HG03354 (cell line): ENCODE measurements at regions not wholly inside any gene's neighbourhood (a gene's known extent, or its start where the extent isn't known, plus 50 kb on each side); places are given as distances from the start of the nearest gene placed in this dataset.

Experiments used
- ATAC-seq: cut with Tn5 transposase; IDR thresholded peaks from one replicate; pipeline ENCODE4 v1.9.1; 2021; ENCODE audit warnings: mild to moderate bottlenecking; ENCODE audit not compliant: unreplicated experiment, poor library complexity, severe bottlenecking

DNA sequence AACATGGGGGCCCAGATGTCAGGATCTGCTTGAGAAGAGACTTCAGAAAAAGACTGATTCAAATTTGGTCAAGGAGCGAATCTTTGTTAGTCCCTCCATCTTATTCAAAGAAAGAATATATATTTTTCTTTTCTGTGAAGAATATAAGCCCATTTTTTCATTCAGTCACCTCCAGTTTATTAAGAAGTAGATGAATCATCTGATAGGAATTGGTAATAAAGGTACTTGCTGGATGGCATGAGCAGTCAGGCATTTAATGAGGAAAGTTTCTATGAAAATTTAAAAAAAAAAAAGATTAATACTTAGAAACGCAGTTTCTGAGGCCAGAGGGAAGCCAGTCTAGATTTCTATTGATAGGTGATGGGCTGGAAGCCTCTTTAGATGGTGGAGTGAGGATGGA is 373.1 kb upstream of the SMC2 start:
- no peak for ATAC-seq

DNA sequence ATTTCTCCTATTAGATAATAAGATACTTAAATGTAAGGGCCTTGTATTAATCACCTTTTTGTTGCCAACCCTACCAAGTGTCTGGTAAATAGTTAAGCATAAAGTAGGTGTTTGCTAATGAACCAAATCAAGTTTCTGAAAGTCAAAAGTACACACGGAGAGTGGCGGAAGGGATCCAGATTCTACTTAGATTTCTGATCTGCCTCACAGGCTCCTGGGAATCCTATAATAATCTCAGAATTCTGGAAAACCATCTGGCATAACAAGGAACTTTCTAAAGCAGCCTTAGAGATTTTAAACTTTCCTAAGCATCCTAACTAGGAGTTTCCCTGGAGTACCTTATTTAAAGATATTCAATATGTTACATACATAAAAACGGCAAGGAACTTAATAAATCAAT is 363.2 kb upstream of the SMC2 start:
- no peak for ATAC-seq

DNA sequence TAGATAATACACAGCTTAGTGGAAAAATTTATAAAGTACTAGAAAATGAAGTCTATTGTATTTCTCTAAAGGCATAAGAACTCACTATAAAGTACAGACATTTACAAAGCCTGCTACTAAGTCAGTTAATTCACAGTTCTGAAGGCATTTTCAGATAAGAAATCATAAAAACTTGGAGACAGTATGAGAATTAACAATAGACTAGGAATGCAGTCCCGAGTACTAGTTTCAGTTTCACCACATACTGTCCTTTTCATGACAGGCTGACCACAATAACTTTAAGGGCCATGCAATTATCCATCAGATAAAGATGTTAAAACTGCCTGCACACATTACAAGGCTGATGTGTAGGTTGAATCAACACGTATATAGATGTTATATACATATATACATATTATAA is 362.6 kb upstream of the SMC2 start:
- ATAC-seq, result no peak

DNA sequence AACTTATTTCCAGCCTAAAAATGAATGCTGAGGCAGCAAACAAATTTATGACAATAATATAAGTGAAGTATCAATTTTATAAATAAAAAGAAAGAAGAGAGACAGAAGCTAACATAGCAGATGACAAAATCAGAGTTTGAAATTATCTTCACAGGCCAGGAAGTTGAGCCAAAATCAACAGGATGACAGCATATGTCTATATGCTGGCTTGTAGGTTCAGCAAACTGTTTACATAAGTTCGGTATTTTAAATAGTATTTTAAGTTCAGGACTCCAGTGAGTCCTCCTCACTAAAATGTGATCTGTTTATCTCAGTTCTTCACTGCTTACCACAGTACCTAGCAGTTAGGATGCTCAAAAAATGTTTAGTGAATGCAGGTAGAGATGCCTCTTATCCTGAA is 359.6 kb upstream of the SMC2 start:
- no peak for ATAC-seq

DNA sequence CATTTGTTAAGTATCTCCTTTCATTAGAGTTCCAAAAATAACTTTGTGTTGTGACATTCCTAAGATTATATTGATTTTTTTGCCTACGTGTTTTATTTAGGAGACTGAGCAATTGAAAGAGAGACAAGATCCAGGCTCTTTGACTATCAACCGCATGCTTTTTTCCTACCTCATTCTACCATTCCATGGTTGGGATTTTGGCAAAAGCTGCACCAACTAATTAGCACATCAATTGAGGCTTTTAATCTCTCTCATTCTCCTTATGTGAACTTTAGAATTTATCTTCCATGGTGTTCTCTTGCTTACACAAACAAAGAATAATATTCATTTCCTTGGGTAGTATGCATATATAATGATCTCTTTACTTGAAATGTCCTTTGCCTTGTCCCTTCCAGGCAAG is 338.7 kb upstream of the SMC2 start:
- ATAC-seq, result no peak

DNA sequence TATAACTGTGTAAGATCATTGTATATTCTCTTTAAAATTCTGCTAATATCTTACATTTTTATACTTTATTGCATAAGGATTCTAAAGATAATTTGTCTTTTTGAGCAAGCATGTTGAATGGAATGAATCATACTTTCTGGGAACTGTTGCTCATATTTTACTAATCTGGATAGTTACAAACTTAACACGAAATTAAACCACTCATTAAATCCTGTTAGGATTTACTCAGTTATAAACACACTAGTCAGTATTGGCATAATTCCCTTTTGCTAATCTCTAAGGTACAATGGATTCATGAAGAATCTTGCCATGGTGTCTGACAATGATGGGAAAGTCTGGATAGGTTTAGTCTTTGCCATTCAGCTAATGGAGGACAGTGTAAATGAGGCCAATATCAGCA is 338.1 kb upstream of the SMC2 start:
- ATAC-seq, result no peak

DNA sequence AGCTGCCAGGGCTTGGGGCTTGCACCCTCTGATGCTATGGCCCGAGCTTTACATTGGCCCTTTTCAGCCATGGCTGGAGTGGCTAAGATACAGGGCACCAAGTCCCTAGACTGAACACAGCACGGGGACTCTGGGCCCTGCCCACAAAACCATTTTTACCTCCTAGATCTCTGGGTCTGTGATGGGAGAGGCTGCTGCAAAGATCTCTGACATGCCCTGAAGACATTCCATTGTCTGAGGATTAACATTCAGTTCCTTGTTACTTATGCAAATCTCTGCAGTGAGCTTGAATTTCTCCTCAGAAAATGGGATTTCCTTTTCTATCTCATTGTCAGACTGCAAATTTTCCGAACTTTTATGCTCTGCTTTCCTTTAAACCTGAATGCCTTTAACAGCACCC is 337.0 kb upstream of the SMC2 start:
- no peak for ATAC-seq

DNA sequence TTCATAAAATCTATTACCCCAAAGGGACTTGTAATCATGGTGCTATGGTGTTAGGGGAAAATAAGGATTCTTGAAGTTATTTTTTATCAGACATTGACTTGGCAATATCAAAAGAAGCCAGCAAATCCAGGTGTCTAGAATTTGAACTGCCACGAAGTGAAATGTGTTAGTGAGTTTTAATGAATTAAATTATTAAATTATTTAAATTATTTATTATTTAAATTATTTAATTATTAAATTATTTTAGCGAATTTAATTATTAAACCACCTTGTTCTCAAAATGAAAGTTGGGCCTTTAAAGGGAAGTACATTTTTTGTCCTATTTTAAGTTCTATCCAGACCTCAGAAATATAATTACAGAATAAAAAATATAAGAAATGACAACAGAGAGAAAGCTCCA is 332.6 kb upstream of the SMC2 start:
- ATAC-seq, result no peak

DNA sequence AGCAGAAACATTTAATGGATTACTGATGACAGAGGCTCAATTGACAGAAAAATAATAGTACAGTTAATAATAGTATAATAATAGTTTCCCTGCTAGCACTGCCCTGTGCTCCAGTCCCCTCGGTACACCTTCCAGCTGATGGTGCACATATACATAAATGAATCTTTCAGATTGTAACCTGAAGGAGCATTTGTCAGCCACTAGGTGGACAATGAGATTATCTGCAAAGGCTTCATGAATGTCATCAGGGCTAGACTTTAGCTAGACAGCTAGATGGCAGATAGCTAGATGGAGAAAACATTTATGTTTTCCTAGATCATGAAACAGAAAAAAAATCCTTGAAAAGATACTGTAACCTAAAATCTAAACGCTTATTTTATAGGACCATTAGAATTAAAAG is 304.4 kb upstream of the SMC2 start:
- ATAC-seq, result peak; percentile 97

DNA sequence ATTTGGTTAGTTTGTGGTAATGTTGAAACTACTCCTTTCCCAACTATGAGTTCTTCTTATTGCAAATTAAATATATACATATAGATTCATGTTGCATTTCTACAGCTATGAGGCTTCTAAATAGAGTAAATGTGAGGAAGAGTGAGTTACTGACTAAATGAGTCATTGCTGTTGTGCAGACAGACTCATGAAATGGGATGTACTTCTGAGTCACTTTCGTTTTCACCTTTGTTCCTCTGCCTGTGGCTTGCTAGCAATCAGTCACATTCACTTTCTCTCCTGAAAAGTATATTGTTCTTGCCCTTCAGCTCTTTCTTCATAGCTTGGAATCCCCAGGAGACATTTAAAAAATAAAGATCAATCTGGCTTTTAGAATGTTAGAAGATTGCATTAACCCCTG is 295.5 kb upstream of the SMC2 start:
- ATAC-seq, result peak; percentile 100

DNA sequence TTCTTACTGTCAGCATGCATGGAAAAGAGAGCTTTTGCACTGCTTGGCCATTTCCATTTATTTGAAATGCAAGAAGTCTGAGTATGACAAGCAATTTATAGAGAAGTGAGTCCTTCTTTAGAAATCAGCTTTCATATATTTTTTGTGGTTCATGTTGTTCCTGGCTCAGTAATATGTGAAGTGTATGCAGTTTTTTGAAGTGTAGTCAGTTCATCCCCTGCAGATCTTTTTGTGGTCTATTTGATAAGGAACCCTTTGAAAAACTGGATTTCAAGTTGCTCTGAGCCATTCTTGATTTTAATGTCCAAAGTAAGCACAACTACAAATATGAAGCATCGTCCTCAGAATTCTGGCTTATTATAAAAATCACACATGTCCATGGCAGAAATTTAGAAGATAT is 294.1 kb upstream of the SMC2 start:
- no peak for ATAC-seq

DNA sequence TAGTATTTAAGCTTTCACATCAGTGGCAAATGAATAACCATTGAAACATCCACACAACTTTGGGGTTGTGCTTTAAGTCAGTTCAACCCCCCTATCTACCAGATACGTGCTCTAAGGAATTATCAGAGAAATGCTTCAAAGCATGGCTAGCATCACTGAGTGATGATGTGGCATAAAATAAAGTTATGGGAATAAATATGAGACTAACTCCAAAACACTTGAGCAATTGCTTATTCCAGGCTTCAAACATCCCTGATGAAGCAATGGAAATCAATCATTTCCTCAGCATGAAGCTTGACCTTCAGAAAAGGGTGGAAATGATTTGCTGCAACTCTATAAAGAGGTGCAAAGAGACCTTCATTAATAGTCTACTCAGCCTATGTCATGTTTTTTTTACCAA is 292.0 kb upstream of the SMC2 start:
- no peak for ATAC-seq

DNA sequence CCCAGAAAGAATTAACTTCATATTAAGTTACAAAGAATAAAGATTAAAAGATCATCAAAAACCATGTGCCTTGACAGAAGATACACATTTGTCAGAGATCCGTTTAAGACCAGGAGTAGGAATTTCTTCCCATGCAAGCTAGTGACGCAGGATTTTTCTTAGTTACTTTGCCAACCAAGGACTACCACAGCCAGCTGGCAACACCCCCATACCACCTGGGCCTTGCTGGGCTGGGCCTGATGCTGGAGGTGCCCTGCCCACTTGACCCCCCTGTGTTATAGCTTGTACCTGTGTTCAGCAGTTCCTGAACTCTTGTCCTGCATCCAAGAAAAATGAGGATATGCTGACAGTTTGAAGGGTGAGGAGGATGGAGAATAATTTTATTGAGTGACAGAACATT is 290.9 kb upstream of the SMC2 start:
- ATAC-seq, result no peak

DNA sequence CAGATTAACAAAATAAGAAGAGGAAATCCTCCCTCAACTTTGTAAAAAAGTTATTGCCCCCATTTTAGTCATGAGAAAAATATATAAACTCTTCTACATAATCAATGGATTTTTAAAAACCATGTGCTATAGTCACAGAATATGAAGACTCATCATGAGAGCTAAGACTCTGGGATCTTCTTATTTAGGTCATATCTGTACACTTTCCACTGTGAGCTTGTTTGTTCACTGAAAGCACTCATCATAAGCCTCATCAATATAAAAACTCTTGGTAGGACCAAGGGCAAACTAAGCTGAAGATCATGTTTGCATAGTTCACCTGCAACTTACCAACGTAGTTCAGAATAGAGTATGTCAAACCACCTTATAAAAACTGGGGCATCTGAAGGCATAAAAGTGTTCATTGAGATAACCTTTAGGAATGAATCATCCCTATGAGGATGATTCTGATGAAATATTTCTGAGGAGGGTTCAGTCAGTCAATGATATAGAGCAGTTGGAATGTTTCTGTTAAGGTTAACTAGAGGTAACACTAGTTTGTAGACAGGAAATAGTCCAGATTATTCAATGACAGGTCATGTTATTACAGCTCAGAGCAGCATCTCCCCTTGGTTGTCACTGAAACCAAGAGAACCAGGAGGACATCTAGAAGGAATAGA is 289.9 kb upstream of the SMC2 start:
- no peak for ATAC-seq

DNA sequence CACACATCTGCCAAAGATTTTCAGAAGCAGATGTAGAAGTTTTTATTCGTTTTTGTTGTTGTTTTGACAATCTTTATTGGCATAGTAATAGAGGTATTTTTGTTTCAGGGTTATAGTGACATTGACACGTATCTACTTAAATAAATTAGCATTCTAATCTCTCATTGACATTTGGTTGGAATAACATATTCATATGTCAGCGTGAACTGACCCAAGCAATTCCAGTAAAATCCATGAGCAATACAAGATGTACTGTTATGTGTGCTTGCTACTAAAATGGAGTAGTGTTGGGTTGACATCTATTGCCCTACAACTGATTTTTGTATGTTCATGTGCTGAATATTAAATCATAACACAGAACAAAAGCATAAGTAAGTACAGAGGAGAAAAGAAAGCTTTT is 284.4 kb upstream of the SMC2 start:
- ATAC-seq, result no peak

DNA sequence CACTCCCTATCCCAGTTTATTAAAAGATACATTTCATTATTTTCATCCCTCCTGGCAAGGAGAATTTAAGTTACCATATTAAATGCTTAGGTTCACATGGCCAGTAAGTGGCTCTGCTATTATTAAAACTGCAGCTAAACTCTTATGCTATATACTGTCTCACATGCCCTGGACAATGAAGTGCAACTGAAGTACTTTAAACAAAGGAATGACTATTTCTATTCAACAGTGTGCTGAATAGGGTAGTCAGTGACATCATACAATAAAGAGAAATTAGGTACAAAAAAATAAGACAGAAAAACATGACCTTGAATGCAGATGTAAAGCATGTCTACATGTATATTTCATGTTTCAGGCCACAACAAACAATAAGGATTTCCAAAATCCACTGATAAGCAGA is 282.6 kb upstream of the SMC2 start:
- ATAC-seq, result no peak

DNA sequence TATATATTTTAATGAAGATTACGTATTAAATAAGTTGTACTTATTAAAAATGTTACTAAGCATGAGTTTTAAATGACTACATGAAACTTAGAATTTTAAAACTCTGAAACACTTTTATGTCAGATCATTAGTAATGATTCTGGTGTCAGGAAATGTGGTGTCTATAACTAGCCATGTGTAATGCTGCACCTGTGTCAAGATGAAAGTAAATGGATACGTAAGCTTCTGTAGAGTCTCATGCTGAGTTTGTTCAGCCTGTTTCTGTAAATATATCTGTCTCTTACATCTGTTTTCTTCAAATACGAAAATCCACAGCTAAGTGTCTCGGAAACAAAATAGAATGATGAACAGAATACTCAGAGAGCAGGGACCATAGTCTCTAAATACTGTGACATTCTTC is 278.0 kb upstream of the SMC2 start:
- no peak for ATAC-seq

DNA sequence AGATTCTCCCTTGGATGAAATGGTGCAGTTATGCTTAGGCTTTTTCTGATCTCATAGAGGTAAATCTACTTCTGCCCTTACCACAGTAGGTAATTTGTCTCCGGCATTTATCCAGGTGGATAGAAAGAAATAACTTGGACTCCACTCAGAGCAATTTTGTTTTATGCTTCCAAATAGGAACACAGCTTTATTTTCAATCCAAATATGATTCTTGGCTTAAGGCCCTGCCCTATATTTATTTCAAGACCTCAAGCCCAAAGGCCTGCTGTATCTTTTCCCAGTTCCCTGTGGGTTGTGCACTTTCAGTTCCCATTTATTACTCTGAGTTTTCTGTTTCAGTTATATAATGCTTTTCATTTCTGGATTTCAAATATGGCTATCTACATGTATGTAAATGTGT is 274.2 kb upstream of the SMC2 start:
- no peak for ATAC-seq

DNA sequence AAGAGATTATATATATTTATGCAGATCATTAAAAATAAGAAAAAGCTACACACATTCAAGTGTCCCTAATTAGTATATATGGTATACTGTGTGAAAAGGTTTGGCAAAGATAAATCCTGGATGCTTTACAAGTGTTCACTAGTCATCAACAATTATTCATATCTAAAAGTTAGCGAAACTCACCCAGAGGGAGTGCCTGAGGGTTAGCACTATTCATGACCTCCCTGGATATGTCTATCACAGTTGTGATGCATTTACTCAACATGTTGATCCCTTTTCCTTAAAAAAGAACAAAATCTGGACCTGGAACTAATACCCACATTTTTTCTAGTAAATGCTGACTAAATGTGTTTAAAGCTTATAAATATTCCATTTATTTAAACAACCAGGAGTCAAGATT is 273.0 kb upstream of the SMC2 start:
- ATAC-seq, result no peak

DNA sequence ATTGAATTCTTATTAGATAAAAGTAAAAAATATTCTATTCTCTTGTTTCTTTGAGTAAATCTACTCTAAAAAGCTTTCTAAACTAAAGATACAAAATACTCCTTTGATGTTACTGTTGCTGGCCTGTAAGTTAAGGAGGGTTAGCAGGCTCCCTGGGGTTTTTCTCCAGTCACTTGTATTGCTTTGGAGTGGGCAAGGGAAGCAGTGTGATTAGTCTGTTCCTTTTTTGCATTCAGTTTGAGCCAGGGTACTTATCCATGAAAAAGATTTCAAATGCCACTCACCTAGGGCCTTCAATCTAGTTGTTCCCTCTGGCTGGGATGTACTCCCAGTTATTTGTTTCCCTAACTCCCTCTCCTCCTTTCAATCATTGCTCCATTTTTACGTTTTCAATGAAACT is 256.2 kb upstream of the SMC2 start:
- no peak for ATAC-seq

DNA sequence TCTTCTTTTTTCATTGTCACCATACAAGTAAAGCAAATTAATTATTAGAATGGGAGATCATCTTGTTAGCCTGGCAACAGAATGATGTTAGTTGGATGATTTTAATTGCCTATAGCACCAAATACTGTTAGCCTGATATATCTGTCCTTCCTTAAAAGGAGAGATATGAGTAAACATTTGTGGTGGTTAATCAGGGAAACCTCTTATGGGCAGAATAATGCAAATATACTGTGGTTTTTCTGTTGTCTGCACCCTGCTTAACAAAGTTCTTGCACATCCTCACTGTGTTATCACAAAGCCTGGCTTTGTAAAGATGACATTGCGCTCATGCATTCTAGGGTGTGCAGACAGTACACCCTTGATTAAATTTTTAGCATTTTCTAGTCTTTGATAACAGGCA is 254.9 kb upstream of the SMC2 start:
- peak; percentile 56 for ATAC-seq

DNA sequence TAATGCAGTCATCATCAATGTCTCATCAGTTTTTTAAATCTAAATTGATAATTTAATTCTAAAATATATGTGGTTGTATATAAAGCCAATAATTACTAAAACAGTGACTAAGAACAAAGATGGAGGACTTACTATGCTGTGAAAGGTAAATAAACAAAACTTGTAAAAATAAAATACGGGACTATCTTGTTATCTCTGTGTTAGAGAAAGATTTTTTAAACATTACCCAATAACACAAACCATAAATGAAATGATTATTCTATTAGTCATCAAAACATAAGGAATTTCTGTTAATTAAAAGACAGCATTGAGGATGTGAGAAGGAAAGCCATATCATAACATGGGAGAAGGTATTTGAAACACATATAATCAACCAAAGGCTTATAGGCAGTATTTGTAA is 226.2 kb upstream of the SMC2 start:
- no peak for ATAC-seq

DNA sequence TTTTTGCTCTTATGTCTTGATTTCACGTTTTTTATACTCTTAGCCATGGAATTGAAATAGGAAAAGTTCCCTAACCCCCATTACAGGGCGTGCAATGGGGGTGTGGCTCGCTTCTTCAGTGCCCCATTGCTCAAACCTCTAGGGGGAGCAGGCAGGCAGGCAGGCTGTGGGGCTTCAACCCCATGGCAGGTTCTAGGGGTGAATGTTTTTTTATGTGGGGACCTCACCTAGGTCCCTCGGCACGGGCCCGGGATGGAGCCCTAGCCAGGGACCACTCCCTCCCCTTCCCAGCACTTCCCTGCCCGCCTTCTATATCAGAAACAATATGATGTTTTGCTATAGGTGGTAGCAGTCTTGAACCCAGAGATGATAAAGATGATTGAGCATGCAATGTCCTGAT is 221.3 kb upstream of the SMC2 start:
- no peak for ATAC-seq
